H9 (cell line): ENCODE measurements at regions not wholly inside any gene's neighbourhood (a gene's known extent, or its start where the extent isn't known, plus 50 kb on each side); places are given as distances from the start of the nearest gene placed in this dataset.
"Not testable (repeated sequence)": the region's sequence is repeated elsewhere in the genome, so short reads cannot be mapped to it uniquely, and the experiment has no call there.

Experiments
- DNase-seq: peaks from one replicate; pipeline ENCODE4 v3.0.0-alpha.2; 2017
- H2AFZ ChIP-seq: one replicate; pipeline ENCODE4 v1.6.1; 2013; ENCODE audit warnings: mild to moderate bottlenecking, low read length, control low read depth, moderate library complexity
- H2AK5ac ChIP-seq: 2 replicates; pipeline ENCODE4 v1.6.1; 2013; ENCODE audit warnings: low read length, control low read depth, mixed read lengths; ENCODE audit not compliant: insufficient read length
- H2BK120ac ChIP-seq: one replicate; pipeline ENCODE4 v1.6.1; 2013; ENCODE audit warnings: low read depth, mild to moderate bottlenecking, low read length, control low read depth, inconsistent platforms; ENCODE audit not compliant: poor library complexity, severe bottlenecking
- H2BK12ac ChIP-seq: 2 replicates; pipeline ENCODE4 v1.6.1; 2013; ENCODE audit warnings: low read length, control low read depth, mixed read lengths, low read depth; ENCODE audit not compliant: insufficient read length
- H2BK15ac ChIP-seq: 2 replicates; pipeline ENCODE4 v1.6.1; 2013; ENCODE audit warnings: low read depth, low read length, control low read depth
- H2BK20ac ChIP-seq: one replicate; pipeline ENCODE4 v1.6.1; 2013; ENCODE audit warnings: low read depth, mild to moderate bottlenecking, low read length, control low read depth, inconsistent platforms; ENCODE audit not compliant: poor library complexity, severe bottlenecking
- H2BK5ac ChIP-seq: 2 replicates; pipeline ENCODE4 v1.6.1; 2013; ENCODE audit warnings: low read length, control low read depth, mixed read lengths; ENCODE audit not compliant: insufficient read length
- H3K14ac ChIP-seq: 2 replicates; pipeline ENCODE4 v1.6.1; 2013; ENCODE audit warnings: low read length, control low read depth; ENCODE audit not compliant: insufficient read depth
- H3K18ac ChIP-seq: 2 replicates; pipeline ENCODE4 v1.6.1; 2013; ENCODE audit warnings: low read depth, mild to moderate bottlenecking, mixed read lengths, low read length, control low read depth; ENCODE audit not compliant: insufficient read length
- H3K23ac ChIP-seq: 2 replicates; pipeline ENCODE4 v1.6.1; 2013; ENCODE audit warnings: low read length, control low read depth, mixed read lengths, low read depth; ENCODE audit not compliant: insufficient read length
- H3K23me2 ChIP-seq: 2 replicates; pipeline ENCODE4 v1.6.1; 2013; ENCODE audit warnings: low read depth, mild to moderate bottlenecking, mixed read lengths, low read length, control low read depth; ENCODE audit not compliant: insufficient read length, poor library complexity, severe bottlenecking
- H3K27ac ChIP-seq: 2 replicates; pipeline ENCODE4 v1.5.1; 2013; ENCODE audit warnings: low read length, control low read depth, mixed read lengths, low read depth; ENCODE audit not compliant: insufficient read length
- H3K27me3 ChIP-seq: 2 replicates; pipeline ENCODE4 v1.6.1; 2013; ENCODE audit warnings: low read length, control low read depth, inconsistent platforms; ENCODE audit not compliant: insufficient read depth
- H3K4ac ChIP-seq: 2 replicates; pipeline ENCODE4 v1.6.1; 2013; ENCODE audit warnings: low read depth, mild to moderate bottlenecking, control low read depth, inconsistent platforms, low read length, moderate library complexity
- H3K4me1 ChIP-seq: 2 replicates; pipeline ENCODE4 v1.6.1; 2013; ENCODE audit warnings: low read length, control low read depth, inconsistent platforms; ENCODE audit not compliant: insufficient read depth
- H3K4me2 ChIP-seq: 2 replicates; pipeline ENCODE4 v1.6.1; 2013; ENCODE audit warnings: low read length, control low read depth, mixed read lengths; ENCODE audit not compliant: insufficient read length, insufficient read depth
- H3K56ac ChIP-seq: 2 replicates; pipeline ENCODE4 v1.6.1; 2013; ENCODE audit warnings: low read depth, mild to moderate bottlenecking, mixed read lengths, low read length, control low read depth; ENCODE audit not compliant: insufficient read length
- H3K79me1 ChIP-seq: 2 replicates; pipeline ENCODE4 v1.6.1; 2013; ENCODE audit warnings: low read depth, mild to moderate bottlenecking, moderate library complexity, low read length, control low read depth, inconsistent platforms; ENCODE audit not compliant: insufficient read depth, poor library complexity, severe bottlenecking
- H3K79me2 ChIP-seq: 2 replicates; pipeline ENCODE4 v1.6.1; 2013; ENCODE audit warnings: low read length, control low read depth, inconsistent platforms; ENCODE audit not compliant: insufficient read depth
- H3K9ac ChIP-seq: 2 replicates; pipeline ENCODE4 v1.6.1; 2013; ENCODE audit warnings: low read length, control low read depth, mixed read lengths; ENCODE audit not compliant: insufficient read length; ENCODE audit errors: extremely low read depth
- H3K9me3 ChIP-seq: one replicate; pipeline ENCODE4 v1.6.1; 2013; ENCODE audit warnings: low read depth, low read length, inconsistent platforms; ENCODE audit not compliant: control insufficient read depth
- H3T11ph ChIP-seq: one replicate; pipeline ENCODE4 v1.6.1; 2013; ENCODE audit warnings: mild to moderate bottlenecking, low read length, control low read depth, inconsistent platforms
- H4K20me1 ChIP-seq: one replicate; pipeline ENCODE4 v1.6.1; 2013; ENCODE audit not compliant: control insufficient read depth, insufficient read length, insufficient read depth
- H4K5ac ChIP-seq: 2 replicates; pipeline ENCODE4 v1.6.1; 2013; ENCODE audit warnings: low read depth, mild to moderate bottlenecking, mixed read lengths, low read length, control low read depth; ENCODE audit not compliant: insufficient read length
- H4K8ac ChIP-seq: replicated peaks from 2 replicates; pipeline ENCODE4 v1.6.1; 2013; ENCODE audit warnings: low read length, control low read depth, mixed read lengths, low read depth; ENCODE audit not compliant: insufficient read length
- H4K91ac ChIP-seq: 2 replicates; pipeline ENCODE4 v1.6.1; 2013; ENCODE audit warnings: low read depth, mild to moderate bottlenecking, moderate library complexity, mixed read lengths, low read length, control low read depth; ENCODE audit not compliant: insufficient read length
- H3K27ac Mint-ChIP-seq, 3 experiments: 2 replicates in 2 of 3; 3 replicates in 1 of 3; pipeline ENCODE4 v1.8.0; 2020 to 2021; ENCODE audit warnings: mixed read lengths in 3 of 3, mild to moderate bottlenecking in 1 of 3, moderate library complexity in 1 of 3
- H3K27me3 Mint-ChIP-seq: 2 replicates; pipeline ENCODE4 v1.8.0; 2021; ENCODE audit warnings: low read depth, mild to moderate bottlenecking, moderate library complexity, mixed read lengths
- H3K36me3 Mint-ChIP-seq, 3 experiments: 2 replicates in 2 of 3; 3 replicates in 1 of 3; pipeline ENCODE4 v1.8.0; 2020 to 2021; ENCODE audit warnings: low read depth in 3 of 3, mixed read lengths in 3 of 3; ENCODE audit not compliant: insufficient read depth in 1 of 3
- H3K4me1 Mint-ChIP-seq, 2 experiments: 2 replicates each; pipeline ENCODE4 v1.8.0; 2020; ENCODE audit warnings: mixed read lengths in 2 of 2
- H3K4me3 Mint-ChIP-seq, 2 experiments: 2 replicates in 1 of 2; 3 replicates in 1 of 2; pipeline ENCODE4 v1.8.0; 2020 to 2021; ENCODE audit warnings: mild to moderate bottlenecking in 2 of 2, mixed read lengths in 2 of 2, moderate library complexity in 1 of 2
- H3K9me3 Mint-ChIP-seq, 2 experiments: 2 replicates in 1 of 2; 3 replicates in 1 of 2; pipeline ENCODE4 v1.8.0; 2020; ENCODE audit warnings: mild to moderate bottlenecking in 2 of 2, mixed read lengths in 2 of 2, moderate library complexity in 1 of 2
- WGBS: extraction: QIAGEN DNeasy Blood & Tissue Kit; methylation state at CpG from one replicate; pipeline ENCODE4 v1.1.7; 2013; ENCODE audit warnings: missing lambda C conversion rate, low lambda C conversion rate, mixed read lengths; ENCODE audit not compliant: insufficient read length; ENCODE audit errors: extremely low coverage; 5-methylcytosine and 5-hydroxymethylcytosine counted together
- TF ChIP-seq, protein P1 (sequence below): fragments of 200-600 bp; sonication (generic); conservative IDR thresholded peaks from 3 replicates; pipeline ENCODE4 v1.8.0; 2021; ENCODE audit warnings: antibody characterized with exemption, mild to moderate bottlenecking

DNA sequence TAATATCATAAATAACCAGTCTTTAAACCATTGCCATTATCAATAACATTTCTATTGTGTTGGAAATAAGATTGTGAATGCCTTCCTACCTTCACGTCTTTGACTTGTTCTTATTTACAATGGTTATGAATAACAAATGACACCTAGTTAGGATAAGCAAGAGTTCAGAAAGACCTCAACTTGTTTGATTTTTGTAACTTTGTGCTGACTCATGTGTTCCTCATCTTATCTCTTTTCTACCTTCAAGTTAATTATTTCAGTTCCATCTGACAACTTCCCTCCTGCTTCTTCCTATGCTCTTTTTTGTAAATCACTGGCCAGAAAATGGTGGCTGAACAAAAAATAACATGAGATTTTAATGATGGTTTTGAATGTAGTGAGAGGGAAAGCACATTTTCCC, 538.5 kb upstream of the TUSC1 start:
- H3K9me3 Mint-ChIP-seq, result peaks cover 25 to 29% of the 10 kb centered on the region in 2 experiments
- TF ChIP-seq, protein P1, sequence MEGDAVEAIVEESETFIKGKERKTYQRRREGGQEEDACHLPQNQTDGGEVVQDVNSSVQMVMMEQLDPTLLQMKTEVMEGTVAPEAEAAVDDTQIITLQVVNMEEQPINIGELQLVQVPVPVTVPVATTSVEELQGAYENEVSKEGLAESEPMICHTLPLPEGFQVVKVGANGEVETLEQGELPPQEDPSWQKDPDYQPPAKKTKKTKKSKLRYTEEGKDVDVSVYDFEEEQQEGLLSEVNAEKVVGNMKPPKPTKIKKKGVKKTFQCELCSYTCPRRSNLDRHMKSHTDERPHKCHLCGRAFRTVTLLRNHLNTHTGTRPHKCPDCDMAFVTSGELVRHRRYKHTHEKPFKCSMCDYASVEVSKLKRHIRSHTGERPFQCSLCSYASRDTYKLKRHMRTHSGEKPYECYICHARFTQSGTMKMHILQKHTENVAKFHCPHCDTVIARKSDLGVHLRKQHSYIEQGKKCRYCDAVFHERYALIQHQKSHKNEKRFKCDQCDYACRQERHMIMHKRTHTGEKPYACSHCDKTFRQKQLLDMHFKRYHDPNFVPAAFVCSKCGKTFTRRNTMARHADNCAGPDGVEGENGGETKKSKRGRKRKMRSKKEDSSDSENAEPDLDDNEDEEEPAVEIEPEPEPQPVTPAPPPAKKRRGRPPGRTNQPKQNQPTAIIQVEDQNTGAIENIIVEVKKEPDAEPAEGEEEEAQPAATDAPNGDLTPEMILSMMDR, result no peak
- Histone ChIP-seq H3K4me1 (no peaks in the 10 kb centered on the region), H4K5ac (no peak overlapping the region), H2AFZ (no peak overlapping the region), H3K27ac (no peak overlapping the region), H3K4me2 (no peak overlapping the region), H2BK120ac (no peak overlapping the region), H3K4ac (no peak overlapping the region), H3K79me2 (no peaks in the 10 kb centered on the region), H3K18ac (no peak overlapping the region), H4K8ac (no peak overlapping the region), H4K91ac (no peak overlapping the region), H2BK12ac (no peak overlapping the region), H3T11ph (no peak overlapping the region), H2BK20ac (no peak overlapping the region), H4K20me1 (no peaks in the 10 kb centered on the region), H3K14ac (no peak overlapping the region), H3K23ac (no peak overlapping the region), H2BK15ac (no peak overlapping the region), H3K9me3 (peaks cover 9% of the 10 kb centered on the region), H3K27me3 (no peaks in the 10 kb centered on the region), H3K9ac (no peak overlapping the region), H3K23me2 (no peaks in the 10 kb centered on the region), H2BK5ac (no peak overlapping the region), H3K79me1 (no peaks in the 10 kb centered on the region), H3K56ac (no peak overlapping the region), H2AK5ac (no peak overlapping the region)
- H3K4me1 Mint-ChIP-seq, result peaks cover 4 to 8% of the 10 kb centered on the region in 2 experiments
- 0 out of 7 replicates have a peak overlapping the region, but pooled peaks of 1 of the 3 experiments have one; percentile 15 for H3K27ac Mint-ChIP-seq
- H3K4me3 Mint-ChIP-seq, result no peak overlapping the region
- H3K27me3 Mint-ChIP-seq, result no peaks in the 10 kb centered on the region; the same call in 1 of the 2 replicates
- WGBS, result no CpG with 5 or more reads among the region's 1 CpG
- peaks cover 7 to 30% (median 12%) of the 10 kb centered on the region in 3 experiments; a peak in 6 of 7 replicates for H3K36me3 Mint-ChIP-seq
- no peak for DNase-seq

GRCh38 chr9:26214713-26215444, 536.6 kb upstream of the TUSC1 start:
- not testable (repeated sequence) for H3K14ac ChIP-seq, H2AK5ac ChIP-seq, H4K8ac ChIP-seq, H3T11ph ChIP-seq, H3K4me2 ChIP-seq, H3K79me2 ChIP-seq, H3K9me3 ChIP-seq, H3K27ac Mint-ChIP-seq, H4K91ac ChIP-seq, H3K27me3 Mint-ChIP-seq, H3K4me3 Mint-ChIP-seq, H4K5ac ChIP-seq, H2BK5ac ChIP-seq, H3K9ac ChIP-seq, H2BK20ac ChIP-seq, H3K27me3 ChIP-seq, H2BK120ac ChIP-seq, H2BK15ac ChIP-seq, H3K4me1 ChIP-seq, H3K23me2 ChIP-seq, H3K27ac ChIP-seq, H4K20me1 ChIP-seq, H3K23ac ChIP-seq, H2AFZ ChIP-seq, H3K56ac ChIP-seq, H3K18ac ChIP-seq, DNase-seq, H2BK12ac ChIP-seq, H3K4ac ChIP-seq, H3K79me1 ChIP-seq
- Mint-ChIP-seq H3K36me3 (peaks cover 7 to 30% (median 12%) of the 10 kb centered on the region in 3 experiments; a peak in 6 of 7 replicates), H3K4me1 (peaks cover 8 to 12% of the 10 kb centered on the region in 2 experiments), H3K9me3 (peaks cover 25 to 29% of the 10 kb centered on the region in 2 experiments)
- WGBS, result no CpG with 5 or more reads among the region's 61 CpGs
